AG04449 (cell line): ENCODE measurements at regions not wholly inside any gene's neighbourhood (a gene's known extent, or its start where the extent isn't known, plus 50 kb on each side); places are given as distances from the start of the nearest gene placed in this dataset.
"Not testable (repeated sequence)": the region's sequence is repeated elsewhere in the genome, so short reads cannot be mapped to it uniquely, and the experiment has no call there.

Experiments used
- CTCF ChIA-PET: fragments of 350-600 bp; formaldehyde crosslinking; extraction: SDS; loops from one replicate; lab custom pipeline; 2021; ENCODE audit warnings: antibody characterized with exemption; lab: Yijun Ruan, JAX
- POLR2A ChIA-PET: fragments of 400-600, 350-600 bp; formaldehyde crosslinking; extraction: SDS; loops from one replicate; lab custom pipeline; 2020; ENCODE audit warnings: antibody characterized with exemption, inconsistent platforms; lab: Yijun Ruan, JAX
- DNase-seq: peaks from one replicate; pipeline ENCODE4 v3.0.0-alpha.2; 2010; ENCODE audit warnings: low read depth, low spot score
- H3K4me3 ChIP-seq: 2 replicates; pipeline ENCODE4 v1.5.1; 2011; ENCODE audit warnings: low read depth, mild to moderate bottlenecking, control low read depth, low read length
- CTCF ChIP-seq: IDR thresholded peaks from one replicate; pipeline ENCODE4 v1.5.1; 2011; ENCODE audit warnings: mild to moderate bottlenecking, moderate library complexity, low read length, control low read depth, inconsistent platforms; ENCODE audit not compliant: insufficient read depth; ENCODE audit errors: missing control alignments

GRCh38 chr15:34501131-34501530 is 63.5 kb upstream of the GOLGA8A start:
- no peak for TF ChIP-seq CTCF
- POLR2A ChIA-PET = no interaction called here
- DNase-seq = no peak
- no peak overlapping the region for H3K4me3 ChIP-seq
- CTCF ChIA-PET = interaction anchor here (2.4 kb wide), 1 partner anchor 13 kb away, joined by 7 read pairs; no protein-coding TSS in a partner anchor

- ChIA-PET CTCF (no interaction called here), POLR2A (no interaction called here)
- no peak for DNase-seq
- H3K4me3 ChIP-seq = no peak overlapping the region
- TF ChIP-seq CTCF = no peak
Measured at GRCh38 chr15:34496207-34496995, 58.8 kb upstream of the GOLGA8A start.

DNA sequence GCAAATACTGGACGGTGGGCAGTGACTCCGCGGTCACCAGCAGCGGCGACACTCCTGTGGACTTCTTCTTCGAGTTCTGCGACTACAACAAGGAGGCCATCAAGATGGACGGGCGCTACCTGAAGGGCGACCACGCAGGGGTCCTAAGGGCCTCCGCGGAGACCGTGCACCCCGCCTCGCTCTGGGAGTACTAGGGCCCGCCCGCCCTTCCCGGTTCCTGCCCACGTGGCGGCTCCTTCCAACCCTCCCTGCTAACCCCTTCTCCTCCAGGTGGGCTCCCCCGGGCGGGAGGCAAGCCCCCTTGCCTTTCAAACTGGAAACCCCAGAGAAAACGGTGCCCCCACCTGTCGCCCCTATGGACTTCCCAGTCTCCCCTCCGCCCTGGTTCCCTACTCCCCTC is 58.1 kb upstream of the GOLGA8A start:
- H3K4me3 ChIP-seq, CTCF ChIA-PET, DNase-seq, POLR2A ChIA-PET: not testable (repeated sequence)

- TF ChIP-seq CTCF = no peak
- H3K4me3 ChIP-seq = no peak overlapping the region
- CTCF ChIA-PET = no interaction called here
- POLR2A ChIA-PET = no interaction called here
- DNase-seq = no peak
Measured at GRCh38 chr15:34494084-34494399, 56.4 kb upstream of the GOLGA8A start.

GRCh38 chr15:34493001-34493400 is 55.4 kb upstream of the GOLGA8A start:
- no peak for TF ChIP-seq CTCF
- no peak for DNase-seq
- ChIA-PET CTCF (no interaction called here), POLR2A (no interaction called here)
- no peak overlapping the region for H3K4me3 ChIP-seq

DNA sequence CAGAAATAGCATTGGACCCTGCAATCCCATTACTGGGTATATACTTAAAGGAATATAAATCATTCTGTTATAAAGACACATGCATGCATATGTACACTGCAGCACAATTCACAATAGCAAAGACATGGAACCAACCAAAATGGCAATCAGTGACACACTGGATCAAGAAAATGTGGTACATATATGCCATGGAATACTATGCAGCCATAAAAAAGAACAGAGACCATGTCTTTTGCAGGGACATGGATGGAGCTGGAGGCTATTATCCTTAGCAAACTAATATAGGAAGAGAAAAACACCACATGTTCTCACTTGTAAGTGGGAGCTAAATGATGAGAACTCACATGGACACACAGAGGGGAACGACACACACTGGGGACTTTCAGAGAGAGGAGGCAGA is 53.9 kb upstream of the GOLGA8A start:
- POLR2A ChIA-PET, H3K4me3 ChIP-seq, DNase-seq, CTCF ChIA-PET: not testable (repeated sequence)

- CTCF ChIA-PET = no interaction called here
- no peak for TF ChIP-seq CTCF
- POLR2A ChIA-PET = no interaction called here
- DNase-seq = no peak
- no peak overlapping the region for H3K4me3 ChIP-seq
Measured at GRCh38 chr15:34490417-34491193, 53.0 kb upstream of the GOLGA8A start.

- CTCF ChIA-PET, H3K4me3 ChIP-seq, DNase-seq, POLR2A ChIA-PET: not testable (repeated sequence)
Measured at GRCh38 chr15:34488973-34489959, 51.7 kb upstream of the GOLGA8A start.
